NCI-H2107 treated with DMSO at 0.1 percent for 48 hours (cell line): ENCODE measurements at regions not wholly inside any gene's neighbourhood (a gene's known extent, or its start where the extent isn't known, plus 50 kb on each side); places are given as distances from the start of the nearest gene placed in this dataset.

Source experiments
- DNase-seq: peaks from one replicate; lab custom pipeline; 2025; ENCODE audit not compliant: unreplicated experiment; lab: John Stamatoyannopoulos, UW

DNA sequence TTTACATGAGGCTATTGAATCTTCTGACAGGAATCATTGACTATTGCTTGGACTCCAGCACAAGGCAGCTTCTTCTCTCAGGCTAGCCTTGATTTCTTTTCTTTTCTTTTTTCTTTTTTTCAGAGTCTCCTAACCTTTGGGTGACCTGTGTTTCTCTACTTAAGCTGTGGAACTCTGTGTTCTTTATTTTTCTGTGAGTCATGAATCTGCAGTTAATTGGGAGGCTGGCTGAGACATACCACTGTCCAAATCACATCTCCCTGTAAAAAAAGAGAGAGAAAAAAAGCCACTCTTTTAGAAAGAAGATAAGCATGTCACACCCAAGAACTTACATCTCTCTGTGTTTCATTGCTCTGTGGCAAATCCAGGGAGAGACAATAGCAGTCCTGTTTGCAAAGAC is 681.2 kb upstream of the TSPY4 start:
- DNase-seq, result no peak

DNA sequence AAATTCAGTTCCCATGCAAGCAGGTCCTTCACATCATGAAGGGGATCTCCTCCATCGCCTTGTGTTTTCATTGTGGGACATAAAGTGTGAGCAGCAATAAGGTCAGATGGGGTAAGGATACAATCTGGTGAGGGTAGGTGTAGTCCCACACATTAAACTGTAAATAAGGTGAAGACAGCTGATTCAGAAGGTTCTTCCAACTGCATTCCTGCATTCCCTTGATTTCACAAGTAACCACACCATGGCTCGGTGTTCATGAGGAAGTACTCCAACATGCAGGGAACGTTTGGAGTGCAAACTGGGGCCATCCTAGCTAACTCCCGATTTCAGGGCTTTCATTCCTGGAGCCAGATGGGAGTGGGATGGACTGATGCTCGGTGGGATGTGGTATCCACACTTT is 680.7 kb upstream of the TSPY4 start:
- no peak for DNase-seq

DNA sequence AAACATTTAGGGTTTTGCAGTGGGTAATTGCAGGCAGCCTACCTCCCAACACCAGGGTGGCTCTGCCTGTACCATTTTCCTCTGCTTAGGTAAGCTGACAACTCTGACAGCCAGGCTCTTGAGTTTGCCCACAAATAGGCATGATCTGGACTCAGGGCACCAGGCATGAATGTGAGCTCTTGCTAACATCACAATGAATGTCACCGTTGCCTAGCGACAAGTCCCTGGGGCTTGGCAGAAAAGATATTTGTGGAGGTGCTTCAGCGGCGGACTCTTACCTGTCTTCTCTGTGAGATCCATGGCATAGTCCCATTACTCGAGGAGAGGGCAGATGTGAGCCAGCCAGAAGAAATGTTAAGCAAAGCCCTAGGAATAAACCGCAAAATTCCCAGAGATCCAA is 677.5 kb upstream of the TSPY4 start:
- DNase-seq, result no peak

DNA sequence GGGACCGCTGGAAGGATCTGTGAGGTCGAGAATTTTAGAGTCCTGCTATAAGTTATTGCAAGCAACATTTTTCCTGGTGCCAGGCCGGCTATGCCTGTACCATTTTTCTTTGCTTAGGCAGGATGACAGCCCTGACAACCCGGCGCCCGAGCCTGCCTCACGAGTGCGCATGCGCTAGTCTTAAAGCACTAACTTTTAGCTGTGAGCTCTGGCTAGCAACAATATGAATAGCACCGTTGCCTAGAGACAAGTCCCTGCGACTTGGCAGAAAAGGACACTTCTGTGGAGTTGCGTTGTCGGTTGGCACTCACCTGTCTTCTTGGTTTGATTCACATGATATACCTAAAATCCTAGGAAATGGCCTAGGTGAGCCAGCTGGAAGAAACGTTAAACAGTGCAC is 663.4 kb upstream of the TSPY4 start:
- no peak for DNase-seq

DNA sequence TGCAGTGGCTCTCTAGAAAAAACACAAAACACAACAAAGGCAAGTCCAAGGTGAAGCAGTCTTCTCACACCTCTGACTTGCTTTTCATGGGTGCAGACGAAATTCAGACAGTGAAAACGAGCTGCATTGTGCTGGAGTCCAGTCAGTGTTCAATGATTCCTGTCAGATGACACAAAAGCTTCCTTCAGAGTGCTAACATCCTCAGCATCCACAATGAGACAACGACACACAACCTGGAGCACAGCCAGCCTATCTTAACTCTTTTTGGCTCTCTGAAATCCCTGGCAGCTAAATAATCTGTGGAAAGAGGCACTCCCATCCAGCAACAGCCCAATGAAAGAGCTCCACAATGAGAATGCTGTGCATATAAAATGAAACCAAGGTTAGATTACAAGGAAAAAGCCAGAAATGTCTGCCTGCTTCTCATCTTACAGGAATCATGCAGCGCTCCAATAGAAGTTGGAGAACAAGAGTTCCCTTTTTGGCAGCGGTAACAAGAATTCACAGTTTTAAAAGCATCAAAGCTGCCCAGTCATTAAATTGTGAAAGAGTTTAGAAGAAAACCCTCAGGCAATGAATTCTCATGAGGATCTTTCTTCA is 659.8 kb upstream of the TSPY4 start:
- DNase-seq, result no peak

DNA sequence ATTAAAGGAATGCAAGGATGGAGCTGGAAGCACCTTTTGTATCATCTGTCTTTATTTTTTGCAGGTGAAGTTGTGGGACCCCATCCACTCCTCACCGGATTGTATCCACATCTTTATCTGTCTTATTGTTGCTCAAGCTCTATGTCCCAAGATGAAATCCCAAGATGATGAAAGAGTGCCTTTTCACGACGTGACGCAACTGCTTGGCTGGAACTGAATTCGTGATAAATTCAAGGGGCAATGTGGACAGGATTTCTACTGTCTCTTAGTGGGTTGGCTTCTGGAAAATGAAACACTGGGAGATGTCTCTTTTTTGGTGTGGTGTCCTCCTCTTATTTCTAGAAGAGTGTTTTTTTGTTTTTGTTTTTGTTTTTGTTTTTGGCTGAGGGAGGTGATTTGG is 650.1 kb upstream of the TSPY4 start:
- no peak for DNase-seq

DNA sequence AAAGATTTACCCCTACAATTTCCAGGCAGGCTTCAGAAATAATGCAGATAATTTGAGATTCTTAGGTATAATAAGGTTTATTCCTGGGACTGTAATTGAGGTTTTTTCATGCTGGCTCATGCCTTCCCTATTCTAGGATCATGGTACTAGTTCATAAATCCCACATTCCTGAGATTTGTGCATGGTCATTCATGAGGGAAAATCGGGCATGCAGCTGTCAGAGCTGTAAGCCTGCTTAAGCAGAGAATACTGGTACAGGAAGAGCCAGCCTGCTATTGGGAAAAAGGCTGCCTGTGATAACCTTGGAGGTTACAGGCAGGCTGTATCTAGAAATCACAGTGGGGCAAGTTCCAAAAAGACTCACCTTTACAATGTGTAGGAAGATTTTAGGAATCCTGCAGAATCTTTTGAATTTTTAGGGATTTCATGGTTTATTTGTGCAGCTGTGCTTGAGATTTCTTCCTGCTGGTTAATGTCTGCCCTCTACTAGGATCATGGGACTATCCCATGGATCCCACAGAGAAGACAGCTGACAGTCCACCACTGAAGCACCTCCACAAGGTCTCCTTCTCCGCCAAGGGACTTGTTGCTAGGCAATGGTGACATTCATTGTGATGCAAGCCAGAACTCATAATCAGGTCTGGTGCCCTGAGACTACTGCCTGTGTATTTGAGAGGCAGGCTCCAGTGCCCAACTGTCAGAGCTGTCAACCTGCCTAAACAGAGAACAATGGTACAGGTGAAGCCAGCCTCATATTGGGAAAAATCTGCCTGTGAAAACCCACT is 646.2 kb upstream of the TSPY4 start:
- DNase-seq, result no peak

DNA sequence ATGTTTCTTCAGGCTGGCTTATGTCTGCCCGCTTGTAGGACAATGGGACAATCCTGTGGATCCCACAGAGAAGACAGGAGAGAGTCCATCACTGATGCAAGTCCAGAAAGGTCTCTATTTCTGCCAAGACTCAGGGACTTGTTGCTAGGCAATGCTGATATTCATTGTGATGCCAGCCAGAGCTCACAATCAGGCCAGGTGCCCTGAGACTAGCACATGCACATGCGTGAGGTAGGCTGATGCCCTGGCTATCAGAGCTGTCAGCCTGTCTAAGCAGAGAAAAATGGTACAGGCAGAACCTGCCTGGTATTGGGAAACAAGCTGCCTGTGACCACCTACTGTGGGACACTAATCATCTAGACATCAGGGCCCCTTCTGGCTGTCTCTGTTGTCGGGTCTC is 638.7 kb upstream of the TSPY4 start:
- DNase-seq, result no peak

DNA sequence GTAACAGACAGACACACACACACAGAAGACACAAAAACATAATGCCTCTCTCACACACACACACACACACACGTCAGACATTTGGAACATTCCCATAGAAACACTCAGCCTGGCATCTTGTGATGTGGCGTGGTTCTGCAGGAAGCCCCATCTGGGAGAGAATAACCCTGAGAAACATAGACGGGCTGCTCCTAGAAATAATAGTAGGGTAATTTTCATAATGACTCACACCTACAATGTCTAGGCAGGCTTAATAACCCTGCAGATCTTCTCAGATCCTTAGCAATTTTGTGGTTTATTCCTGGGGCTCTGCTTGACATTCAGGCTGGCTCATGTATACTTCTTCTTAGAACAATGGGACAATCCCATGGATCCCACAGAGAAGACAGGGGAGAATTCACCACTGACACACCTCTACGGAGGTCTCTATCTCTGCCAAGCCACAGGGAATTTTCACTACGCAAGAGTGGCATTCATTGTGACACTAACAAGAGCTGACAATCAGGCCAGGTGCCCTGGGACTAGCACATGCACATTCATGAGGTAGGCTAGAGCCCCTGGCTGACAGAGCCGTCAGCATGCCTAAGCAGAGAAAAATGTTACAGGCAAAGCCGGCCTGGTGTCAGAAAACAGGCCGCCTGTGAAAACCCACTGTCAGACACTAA is 631.5 kb upstream of the TSPY4 start:
- no peak for DNase-seq

DNA sequence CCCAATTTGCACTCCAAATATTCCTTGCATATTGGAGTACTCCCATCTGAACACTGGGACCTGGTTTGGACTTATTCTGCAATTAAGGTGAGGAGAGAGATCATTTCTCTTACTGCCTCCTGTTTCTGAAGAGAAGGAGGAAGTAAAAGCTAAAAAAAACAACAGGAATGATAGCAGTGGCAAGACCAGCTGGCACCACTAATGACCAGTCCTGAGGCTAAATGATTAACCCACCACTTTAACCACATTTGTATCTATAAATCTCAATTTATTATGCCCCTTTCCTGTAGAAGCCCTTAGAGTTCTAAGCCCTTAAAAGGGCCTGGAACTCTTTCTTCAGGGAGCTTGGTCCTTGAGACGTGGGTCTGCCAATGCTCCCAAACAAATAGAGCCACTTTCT is 625.0 kb upstream of the TSPY4 start:
- no peak for DNase-seq

DNA sequence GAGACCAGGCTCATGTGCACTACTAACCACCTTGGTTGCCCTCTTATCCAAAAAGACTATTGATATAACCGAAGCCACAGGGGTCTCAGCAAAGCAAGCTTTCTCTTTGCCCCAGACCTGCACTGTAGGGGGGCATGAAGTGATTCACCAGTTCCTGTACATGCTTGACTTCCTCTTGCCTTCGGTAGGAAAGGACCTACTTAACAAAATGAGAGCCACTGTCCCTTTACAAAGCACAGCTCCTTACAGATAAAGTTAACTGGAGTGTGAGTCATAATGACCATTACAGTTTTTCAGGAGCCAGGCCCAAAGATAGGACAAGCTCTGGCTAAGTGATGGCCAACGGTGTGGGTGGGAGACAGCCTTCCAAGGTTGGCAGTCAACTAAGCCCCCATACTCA is 622.0 kb upstream of the TSPY4 start:
- DNase-seq, result no peak

DNA sequence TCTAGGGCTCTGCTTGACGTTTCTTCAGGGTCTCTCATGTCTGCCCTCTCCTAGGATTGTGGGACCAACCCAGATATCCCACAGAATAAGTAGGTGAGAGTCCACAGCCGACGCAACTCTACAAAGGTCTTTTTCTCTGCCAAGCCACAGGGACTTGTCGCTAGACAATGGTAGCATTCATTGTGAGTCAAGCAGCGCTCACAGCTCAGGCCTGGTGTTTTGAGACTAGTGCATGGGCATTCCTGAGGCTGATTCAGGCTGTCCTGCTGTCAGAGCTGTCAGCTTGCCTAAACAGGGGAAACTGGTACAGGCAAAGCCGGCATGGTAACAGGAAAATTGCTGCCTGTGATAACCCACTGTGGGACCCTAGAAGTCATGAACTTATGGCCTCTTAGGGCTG is 610.6 kb upstream of the TSPY4 start:
- no peak for DNase-seq

DNA sequence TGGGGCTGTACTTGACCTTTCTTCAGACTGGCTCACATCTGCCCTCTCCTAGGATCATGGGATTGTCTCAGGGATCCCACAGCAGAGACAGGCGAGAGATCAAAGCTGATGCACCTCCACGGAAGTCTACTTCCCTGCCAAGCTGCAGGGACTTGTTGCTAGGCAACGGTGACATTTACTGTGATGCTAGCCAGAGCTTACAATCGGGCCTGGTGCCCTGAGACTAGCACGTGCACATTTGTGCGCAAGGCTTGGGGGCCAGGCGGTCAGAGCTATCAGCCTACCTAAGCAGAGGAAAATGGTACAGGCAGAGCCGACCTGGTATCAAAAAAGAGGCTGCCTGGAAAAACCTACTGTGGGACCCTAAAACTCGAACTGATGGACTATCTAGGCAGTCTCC is 607.3 kb upstream of the TSPY4 start:
- DNase-seq, result no peak

DNA sequence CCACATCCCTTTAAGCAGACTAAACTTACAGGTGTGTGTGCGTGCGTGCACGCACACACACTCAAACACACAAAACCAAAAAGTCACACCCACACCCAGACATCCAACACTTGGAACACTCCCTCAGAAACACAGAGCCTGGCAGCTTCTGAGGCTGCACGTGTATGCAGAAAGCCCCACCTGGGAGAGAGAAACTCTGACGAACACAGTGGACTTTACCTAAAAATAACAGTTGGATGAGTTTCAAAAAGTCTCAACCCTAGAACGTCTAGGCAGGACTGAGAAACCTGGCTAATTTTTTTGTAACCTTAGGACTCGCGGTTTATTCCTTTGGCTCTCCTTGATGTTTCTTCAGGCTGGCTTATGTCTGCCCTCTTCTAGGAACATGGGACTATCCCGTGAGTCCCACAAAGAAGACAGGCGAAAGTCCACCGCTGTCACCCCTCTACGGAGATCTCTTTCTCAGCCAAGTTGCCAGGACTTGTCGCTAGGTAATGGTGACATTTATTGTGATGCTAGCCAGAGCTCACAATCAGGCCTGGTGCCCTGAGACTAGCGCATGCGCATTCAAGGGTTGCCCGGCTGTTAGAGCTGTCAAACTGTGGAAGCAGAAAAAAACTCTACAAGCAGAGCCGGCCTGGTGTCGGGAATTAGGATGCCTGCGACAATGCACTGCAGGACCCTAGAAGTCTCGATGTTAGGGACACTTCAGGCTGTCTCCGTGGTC is 595.8 kb upstream of the TSPY4 start:
- DNase-seq, result no peak

DNA sequence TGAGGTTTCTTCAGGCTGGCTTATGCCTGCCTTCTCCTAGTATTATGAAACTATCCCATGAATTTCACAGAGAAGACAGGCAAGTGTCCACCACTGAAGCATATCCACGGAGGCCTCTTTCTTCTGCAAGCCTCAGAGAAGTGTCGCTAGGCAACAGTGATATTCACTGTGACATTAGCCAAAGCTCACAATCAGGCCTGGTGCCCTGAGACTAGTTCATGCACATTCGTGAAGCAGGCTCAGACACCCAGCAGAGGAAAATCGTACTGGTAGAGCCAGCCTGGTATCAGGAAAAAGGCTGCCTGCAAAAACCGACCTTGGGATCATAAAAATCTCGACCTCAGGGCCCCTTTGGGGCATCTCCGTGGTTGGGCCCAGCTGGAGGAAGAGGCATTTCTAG is 573.1 kb upstream of the TSPY4 start:
- no peak for DNase-seq

DNA sequence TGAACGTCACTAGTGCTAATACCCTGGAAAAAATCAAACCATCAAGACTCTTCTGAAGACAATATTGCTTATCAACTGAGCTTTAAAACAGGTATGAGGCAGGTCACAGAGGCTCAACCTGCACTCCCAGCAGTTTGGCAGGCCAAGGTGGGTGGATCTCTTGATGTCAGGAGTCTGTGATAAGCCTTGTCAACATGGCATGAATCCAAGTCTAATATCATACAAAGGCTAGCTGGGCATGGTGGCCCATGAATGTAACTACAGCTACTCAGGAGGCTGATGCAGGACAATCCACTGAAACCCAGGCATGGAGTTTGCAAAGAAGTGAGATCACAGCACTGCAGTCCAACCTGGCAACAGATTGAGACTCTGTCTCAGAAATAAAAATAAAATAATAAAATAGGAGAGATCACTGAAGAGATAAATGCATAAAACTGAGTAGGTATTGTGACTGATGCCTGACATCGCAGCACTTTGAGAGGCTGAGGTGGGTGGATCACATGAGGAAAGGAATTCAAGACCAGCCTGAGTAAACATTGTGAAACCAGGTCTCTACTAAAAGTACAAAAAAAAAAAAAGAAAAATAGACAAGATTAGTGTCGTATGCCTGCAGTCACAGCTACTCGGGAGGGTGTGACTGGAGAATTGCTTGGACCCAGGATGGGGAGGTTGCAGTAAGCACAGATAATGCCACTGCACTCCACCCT is 555.9 kb upstream of the TSPY4 start:
- no peak for DNase-seq

DNA sequence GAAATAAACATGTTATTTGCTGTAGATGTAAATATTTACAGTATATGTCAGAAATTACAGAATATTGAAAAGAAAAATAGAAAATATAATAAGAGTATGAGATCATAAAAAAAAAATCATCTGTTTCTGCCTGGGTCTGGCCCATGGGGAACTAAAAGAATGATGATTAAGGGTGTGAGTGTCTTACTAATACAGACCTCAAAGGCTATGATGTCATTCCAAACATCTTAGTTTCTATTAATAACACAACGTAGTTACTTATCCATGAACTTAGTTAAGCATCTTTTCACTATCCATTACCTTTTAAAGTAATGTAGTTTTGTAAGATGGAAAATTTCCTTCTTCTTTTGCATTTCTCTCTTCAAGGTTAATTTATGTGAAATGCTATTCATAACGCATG is 542.7 kb upstream of the TSPY4 start:
- no peak for DNase-seq

DNA sequence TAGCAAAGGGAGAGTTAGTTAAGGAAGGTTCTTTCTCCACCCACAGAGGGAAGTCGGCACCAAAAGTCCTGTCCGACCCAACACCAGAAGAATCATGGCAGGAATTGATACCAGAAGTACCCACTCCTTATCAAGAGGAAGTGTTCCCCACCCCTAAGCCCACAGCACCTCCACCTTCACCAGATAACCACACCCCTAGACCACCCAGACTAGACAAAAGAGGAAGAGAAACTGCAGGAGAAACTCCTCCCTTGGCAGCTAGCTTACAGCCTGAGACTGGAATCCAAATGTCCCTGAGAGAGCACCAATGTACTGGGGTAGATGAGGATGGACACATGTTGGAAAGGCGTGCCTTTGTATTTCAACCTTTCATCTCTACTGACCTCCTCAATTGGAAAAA is 532.9 kb upstream of the TSPY4 start:
- no peak for DNase-seq

DNA sequence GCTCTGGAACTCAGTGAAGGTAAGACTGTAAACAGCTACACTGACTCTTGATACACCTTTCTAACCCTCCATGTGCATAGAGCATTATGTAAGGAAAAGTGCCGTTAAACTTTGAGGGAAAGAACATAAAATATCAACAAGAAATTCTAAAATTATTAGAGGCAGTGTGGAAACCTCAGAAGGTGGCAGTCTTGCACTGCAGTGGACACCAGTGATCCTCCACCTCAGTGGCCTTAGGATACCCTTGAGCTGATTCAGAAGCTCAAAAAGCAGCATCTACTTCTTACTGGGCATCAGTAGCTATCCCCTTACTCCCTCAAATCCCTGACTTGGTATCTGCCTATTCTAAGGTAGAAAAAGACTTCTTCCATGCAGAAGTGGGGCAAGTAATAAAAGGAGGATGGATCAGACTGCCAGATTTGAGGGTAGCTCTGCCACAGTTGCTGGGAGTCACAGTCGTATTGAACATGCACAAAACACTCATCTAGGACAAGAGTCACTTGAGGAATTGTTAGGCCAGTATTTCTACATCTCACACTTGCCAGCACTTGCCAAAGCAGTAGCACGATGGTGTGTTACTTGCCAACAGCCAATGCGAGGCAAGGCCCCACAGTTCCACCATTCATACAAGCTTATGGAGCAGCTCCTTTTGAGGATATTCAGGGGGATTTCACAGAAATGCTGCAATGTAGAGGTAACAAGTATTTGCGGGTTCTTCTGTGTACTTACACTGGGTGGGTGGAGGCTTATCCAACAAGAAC is 529.4 kb upstream of the TSPY4 start:
- no peak for DNase-seq

DNA sequence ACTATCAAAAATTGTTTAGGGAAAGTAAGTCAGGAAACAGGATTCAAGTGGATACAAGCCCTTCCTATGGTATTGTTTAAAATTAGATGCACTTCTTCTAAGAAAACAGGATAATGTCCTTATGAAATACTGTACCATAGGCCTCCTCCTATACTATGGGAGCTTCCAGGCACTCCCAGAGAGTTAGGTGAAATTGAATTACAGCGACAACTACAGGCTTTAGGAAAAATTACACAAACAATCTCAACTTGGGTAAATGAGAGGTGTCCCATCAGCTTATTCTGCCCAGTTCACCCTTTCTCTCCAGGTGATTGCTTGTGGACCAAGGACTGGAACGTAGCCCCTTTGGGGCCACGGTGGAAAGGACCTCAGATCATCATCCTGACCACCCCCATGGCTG is 528.7 kb upstream of the TSPY4 start:
- DNase-seq, result no peak

DNA sequence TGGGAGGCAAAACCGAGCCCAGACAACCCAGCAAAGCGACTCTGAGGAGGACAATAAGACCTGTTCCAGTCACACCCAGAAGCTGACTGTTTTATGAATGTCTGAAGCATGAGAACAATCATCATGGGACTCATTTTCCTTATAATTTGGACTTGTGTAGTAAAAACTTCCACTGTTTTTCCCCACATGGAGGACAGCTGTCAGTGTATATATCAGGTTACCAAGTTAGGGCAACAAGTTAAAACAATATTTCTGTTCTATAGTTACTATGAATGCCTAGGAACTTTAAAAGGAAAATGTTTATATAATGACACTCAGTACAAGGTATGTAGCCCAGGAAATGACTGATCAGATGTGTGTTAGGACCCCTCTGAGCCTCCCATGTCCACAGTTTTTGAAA is 528.2 kb upstream of the TSPY4 start:
- no peak for DNase-seq
